K562 (cell line): ENCODE measurements at regions not wholly inside any gene's neighbourhood (a gene's known extent, or its start where the extent isn't known, plus 50 kb on each side); places are given as distances from the start of the nearest gene placed in this dataset.

Source experiments
- ATAC-seq: fragments of 200-7000 bp; cut with Tn5 transposase; 3 replicates; pipeline ENCODE4 v1.9.1; 2020; ENCODE audit warnings: moderate library complexity
- BruUV-seq: library from RNA; stranded (reverse); fragments of 400-500 nt; replicated peaks from 2 replicates; lab custom pipeline; 2021; lab: Mats Ljungman, UMichigan
- CTCF ChIA-PET: fragments of 300-600 bp; formaldehyde crosslinking; extraction: SDS; loops from one replicate; lab custom pipeline; 2021; ENCODE audit warnings: low intra/inter-chr PET ratio; lab: Yijun Ruan, JAX
- POLR2A ChIA-PET: fragments of 300-600, 350-650 bp; sonication (Branson Sonifier 250); formaldehyde crosslinking; extraction: SDS; loops from one replicate; lab custom pipeline; 2021; ENCODE audit warnings: antibody characterized with exemption, inconsistent platforms; lab: Yijun Ruan, JAX
- DNase-seq, 4 experiments: peaks; one replicate each; pipeline versions ENCODE4 v3.0.0 to v3.0.0-alpha.2; 2011 to 2018; ENCODE audit warnings: low spot score in 3 of 4, mixed read lengths in 3 of 4; ENCODE audit errors: extremely low read depth in 1 of 4
- FAIRE-seq: peaks from 2 replicates; lab custom pipeline; 2011; peaks lifted over from hg19 to GRCh38; lab: Jason Lieb, UNC
- H2AFZ ChIP-seq: 2 replicates; pipeline ENCODE4 v1.6.0; 2011; ENCODE audit warnings: low read depth, low read length, control low read depth, inconsistent platforms
- H3K27ac ChIP-seq: fragments of 200-600 bp; 3 replicates; pipeline ENCODE4 v1.8.0; 2011; ENCODE audit warnings: low read depth, mild to moderate bottlenecking, control low read depth, inconsistent platforms, low read length, moderate library complexity, mixed read lengths; ENCODE audit errors: extremely low read depth
- H3K27me3 ChIP-seq, 2 experiments: fragments of 300-600 bp in 1 of 2; 2 replicates in 1 of 2; 3 replicates in 1 of 2; pipeline versions ENCODE4 v1.6.0 to v1.8.0; 2011; ENCODE audit warnings: inconsistent platforms in 2 of 2, low read length in 2 of 2, mild to moderate bottlenecking in 1 of 2, mixed read lengths in 1 of 2, moderate library complexity in 1 of 2; ENCODE audit not compliant: control insufficient read depth in 2 of 2, insufficient read depth in 2 of 2
- H3K36me3 ChIP-seq: fragments of 300-600 bp; 3 replicates; pipeline ENCODE4 v1.8.0; 2011; ENCODE audit warnings: mild to moderate bottlenecking, low read length, inconsistent platforms; ENCODE audit not compliant: control insufficient read depth, insufficient read depth
- H3K4me1 ChIP-seq, 2 experiments: fragments of 200-600 bp in 1 of 2; replicated peaks in 1 of 2; 2 replicates in 1 of 2; 3 replicates in 1 of 2; pipeline versions ENCODE4 v1.5.1 to v1.8.0; 2011; ENCODE audit warnings: inconsistent platforms in 2 of 2, low read length in 2 of 2, mild to moderate bottlenecking in 1 of 2, mixed read lengths in 1 of 2, moderate library complexity in 1 of 2; ENCODE audit not compliant: control insufficient read depth in 2 of 2, insufficient read depth in 2 of 2
- H3K4me2 ChIP-seq: 2 replicates; pipeline ENCODE4 v1.6.1; 2011; ENCODE audit warnings: low read length, control low read depth, inconsistent platforms, mixed read lengths; ENCODE audit not compliant: insufficient read depth
- H3K4me3 ChIP-seq: fragments of 200-600 bp; sonication (generic), shearing (Covaris generic); 2 replicates; pipeline ENCODE4 v1.5.1; 2016; ENCODE audit warnings: control low read depth, inconsistent platforms
- H3K79me2 ChIP-seq: fragments of 200-600 bp; 3 replicates; pipeline ENCODE4 v1.8.0; 2011; ENCODE audit warnings: low read length, inconsistent platforms; ENCODE audit not compliant: control insufficient read depth, insufficient read depth
- H3K9ac ChIP-seq, 2 experiments: 2 replicates each; pipeline versions ENCODE4 v1.6.0 to v1.6.1; 2011; ENCODE audit warnings: low read depth in 2 of 2, low read length in 2 of 2, control low read depth in 1 of 2, inconsistent platforms in 1 of 2, mild to moderate bottlenecking in 1 of 2, mixed read lengths in 1 of 2; ENCODE audit not compliant: insufficient read depth in 1 of 2
- H3K9me1 ChIP-seq: one replicate; pipeline ENCODE4 v1.6.0; 2011; ENCODE audit warnings: inconsistent platforms, mild to moderate bottlenecking, low read length, moderate library complexity; ENCODE audit not compliant: control insufficient read depth, insufficient read depth
- H3K9me3 ChIP-seq: replicated peaks from 2 replicates; pipeline ENCODE4 v1.5.1; 2011; ENCODE audit warnings: low read depth, low read length, inconsistent platforms; ENCODE audit not compliant: control insufficient read depth, insufficient read depth
- H4K20me1 ChIP-seq: replicated peaks from 2 replicates; pipeline ENCODE4 v1.6.1; 2011; ENCODE audit warnings: low read length, inconsistent platforms, mixed read lengths; ENCODE audit not compliant: control insufficient read depth, insufficient read depth
- ARID4B ChIP-seq: sonication (generic); formaldehyde crosslinking; IDR thresholded peaks from 2 replicates; pipeline ENCODE4 v1.8.0; 2022; ENCODE audit warnings: mild to moderate bottlenecking, missing genetic modification reagents
- BRCA1 ChIP-seq, 2 experiments: fragments of 450-650 bp in 1 of 2; sonication (generic) in 1 of 2; formaldehyde crosslinking in 1 of 2; IDR thresholded peaks; 2 replicates each; pipeline versions ENCODE4 v1.5.0 to v1.6.1; 2017 to 2020; ENCODE audit warnings: mild to moderate bottlenecking in 1 of 2, missing genetic modification reagents in 1 of 2
- CEBPG ChIP-seq, 3 experiments: fragments of 200-800 bp in 1 of 3; sonication (Bioruptor generic) in 1 of 3; sonication (generic) in 1 of 3; formaldehyde crosslinking in 1 of 3; IDR thresholded peaks in 2 of 3; conservative IDR thresholded peaks in 1 of 3; 2 replicates each; pipeline versions ENCODE4 v1.6.1 to v1.8.0; 2016 to 2022; ENCODE audit warnings: missing compliant biosample characterization in 2 of 3, missing genetic modification characterization in 2 of 3, mild to moderate bottlenecking in 1 of 3, missing genetic modification reagents in 1 of 3
- FOS ChIP-seq: IDR thresholded peaks from 3 replicates; pipeline ENCODE4 v1.6.1; 2011; ENCODE audit not compliant: insufficient read length; ENCODE audit errors: extremely low read depth
- GTF2B ChIP-seq: IDR thresholded peaks from 2 replicates; pipeline ENCODE4 v1.6.1; 2011; ENCODE audit not compliant: insufficient read length; ENCODE audit errors: extremely low read depth
- GTF2F1 ChIP-seq: IDR thresholded peaks from 2 replicates; pipeline ENCODE4 v1.6.1; 2011; ENCODE audit warnings: low read depth, low read length, improper control_type of control experiment
- NCOR1 ChIP-seq: fragments of 450-650 bp; IDR thresholded peaks from 2 replicates; pipeline ENCODE4 v1.6.1; 2016; ENCODE audit warnings: mild to moderate bottlenecking, moderate library complexity
- NEUROD1 ChIP-seq: fragments of 150-350 bp; IDR thresholded peaks from 2 replicates; pipeline ENCODE4 v1.6.1; 2014; ENCODE audit warnings: borderline replicate concordance, low read length, low read depth; ENCODE audit not compliant: partially characterized antibody
- NKRF ChIP-seq: fragments of 450-650 bp; IDR thresholded peaks from 2 replicates; pipeline ENCODE4 v1.6.1; 2016; ENCODE audit warnings: borderline replicate concordance
- OTX1 ChIP-seq: fragments of 450-650 bp; formaldehyde crosslinking; IDR thresholded peaks from 2 replicates; pipeline ENCODE4 v1.4.0; 2022; ENCODE audit warnings: mild to moderate bottlenecking
- PURB ChIP-seq: sonication (generic); formaldehyde crosslinking; IDR thresholded peaks from 2 replicates; pipeline ENCODE4 v1.9.0; 2021; ENCODE audit warnings: low read depth, mild to moderate bottlenecking, missing genetic modification reagents
- ZBTB5 ChIP-seq: fragments of 450-650 bp; IDR thresholded peaks from 2 replicates; pipeline ENCODE4 v1.6.1; 2017; ENCODE audit warnings: antibody characterized with exemption
- WGBS: fragments of 100-300 bp; shearing (Covaris generic); methylation state at CpG from one replicate; pipeline ENCODE4 v1.1.6; 2016; ENCODE audit warnings: low coverage, mixed read lengths; ENCODE audit not compliant: insufficient coverage; ENCODE audit errors: missing lambda C conversion rate; 5-methylcytosine and 5-hydroxymethylcytosine counted together
- in situ Hi-C: fragments of 300-500 bp; cut with MboI; formaldehyde crosslinking; loops from 4 replicates; pipeline ENCODE4 v1.15.0; 2018; ENCODE audit warnings: inconsistent platforms, mixed read lengths
- intact Hi-C: fragments of 100-400 bp; cut with micrococcal nuclease; formaldehyde crosslinking; loops from 2 replicates; pipeline ENCODE4 v1.14.2; 2022
- TF ChIP-seq, protein P1 (sequence below): fragments of 250-450 bp; sonication (Bioruptor Pico); IDR thresholded peaks from 2 replicates; pipeline ENCODE4 v1.5.0; 2021

DNA sequence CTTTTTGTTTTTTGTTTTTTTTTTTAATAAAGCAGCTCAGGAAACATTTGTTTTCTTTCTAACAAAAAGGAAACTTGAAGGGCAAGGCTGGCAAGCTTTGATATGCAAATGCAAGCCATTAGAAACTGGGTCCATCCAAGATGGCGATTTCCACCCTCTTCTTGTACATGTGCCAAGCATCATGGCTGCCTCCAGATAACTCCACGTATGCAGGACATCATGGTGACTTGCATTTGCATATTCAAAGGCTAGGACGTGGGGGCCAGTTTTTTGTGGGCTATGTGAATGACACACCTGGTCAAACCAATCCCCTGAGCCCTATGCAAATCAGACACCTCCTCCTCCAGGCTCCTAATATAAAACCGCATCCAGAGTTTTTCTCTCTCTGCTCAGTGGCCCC lies 692.6 kb downstream of the FAM133A start:
- intact Hi-C loops (no loop called here), in situ Hi-C loops (no loop called here)
- Histone ChIP-seq H3K79me2 (no peaks in the 10 kb centered on the region), H2AFZ (no peak overlapping the region), H3K27ac (no peak overlapping the region), H3K4me1 (no peaks in the 10 kb centered on the region), H4K20me1 (no peaks in the 10 kb centered on the region), H3K9me3 (no peaks in the 10 kb centered on the region), H3K9ac (no peak overlapping the region), H3K27me3 (no peaks in the 10 kb centered on the region), H3K4me3 (no peak overlapping the region), H3K36me3 (no peaks in the 10 kb centered on the region), H3K9me1 (no peaks in the 10 kb centered on the region), H3K4me2 (no peak overlapping the region)
- BruUV-seq: no TSS peak
- WGBS: 0% methylated on average over 4 of the region's 4 CpGs
- CTCF ChIA-PET: no interaction called here
- POLR2A ChIA-PET: no interaction called here
- FAIRE-seq (no peak), DNase-seq (no peak), ATAC-seq (no peak)
- TF ChIP-seq NEUROD1: no peak
- TF ChIP-seq GTF2F1: no peak
- TF ChIP-seq ARID4B: no peak
- no peak for TF ChIP-seq FOS
- TF ChIP-seq, protein P1, sequence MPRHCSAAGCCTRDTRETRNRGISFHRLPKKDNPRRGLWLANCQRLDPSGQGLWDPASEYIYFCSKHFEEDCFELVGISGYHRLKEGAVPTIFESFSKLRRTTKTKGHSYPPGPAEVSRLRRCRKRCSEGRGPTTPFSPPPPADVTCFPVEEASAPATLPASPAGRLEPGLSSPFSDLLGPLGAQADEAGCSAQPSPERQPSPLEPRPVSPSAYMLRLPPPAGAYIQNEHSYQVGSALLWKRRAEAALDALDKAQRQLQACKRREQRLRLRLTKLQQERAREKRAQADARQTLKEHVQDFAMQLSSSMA: no peak
- no peak for TF ChIP-seq ZBTB5
- no peak for TF ChIP-seq NCOR1
- TF ChIP-seq OTX1 (CRISPR knock-in tag): no peak
- TF ChIP-seq GTF2B: no peak
- no peak for TF ChIP-seq BRCA1 (IDR thresholded peaks at IDR 0.05)
- no peak for TF ChIP-seq BRCA1 (CRISPR knock-in tag; IDR thresholded peaks at IDR 0.05)
- no peak for TF ChIP-seq CEBPG (CRISPR knock-in tag; IDR thresholded peaks at IDR 0.05)
- TF ChIP-seq CEBPG (tag; conservative IDR thresholded peaks at IDR 0.05 in 1 of 2, IDR thresholded peaks at IDR 0.05 in 1 of 2): no peak
- TF ChIP-seq NKRF: no peak
- no peak for TF ChIP-seq PURB (CRISPR knock-in tag)
